HG02642 (cell line): ENCODE measurements at regions not wholly inside any gene's neighbourhood (a gene's known extent, or its start where the extent isn't known, plus 50 kb on each side); places are given as distances from the start of the nearest gene placed in this dataset.
A peak's percentile ranks its signal among the peaks of the same experiment; 100 is the strongest.
"Not testable (repeated sequence)": the region's sequence is repeated elsewhere in the genome, so short reads cannot be mapped to it uniquely, and the experiment has no call there.

Experiments
- ATAC-seq: cut with Tn5 transposase; IDR thresholded peaks from one replicate; pipeline ENCODE4 v1.9.1; 2021; ENCODE audit warnings: mild to moderate bottlenecking; ENCODE audit not compliant: unreplicated experiment, poor library complexity

GRCh38 chr4:49150351-49151083, 164.4 kb downstream of the CWH43 start:
- ATAC-seq = not testable (repeated sequence)

- ATAC-seq = peak; percentile 25
Measured at GRCh38 chr4:49153011-49153410, 166.9 kb downstream of the CWH43 start.

- peak; percentile 76 for ATAC-seq
Measured at GRCh38 chr4:49154308-49155103, 168.4 kb downstream of the CWH43 start.

- ATAC-seq = not testable (repeated sequence)
Measured at GRCh38 chr4:49155270-49155669, 169.2 kb downstream of the CWH43 start.

- not testable (repeated sequence) for ATAC-seq
Measured at GRCh38 chr4:49156309-49156708, 170.2 kb downstream of the CWH43 start.

GRCh38 chr4:49157630-49158029, 171.6 kb downstream of the CWH43 start:
- ATAC-seq = not testable (repeated sequence)

- not testable (repeated sequence) for ATAC-seq
Measured at GRCh38 chr4:49161111-49161541, 175.1 kb downstream of the CWH43 start.

- not testable (repeated sequence) for ATAC-seq
Measured at GRCh38 chr4:49164916-49165315, 178.8 kb downstream of the CWH43 start.

GRCh38 chr4:49177847-49178246, 191.8 kb downstream of the CWH43 start:
- not testable (repeated sequence) for ATAC-seq

- not testable (repeated sequence) for ATAC-seq
Measured at GRCh38 chr4:49181088-49181487, 195.0 kb downstream of the CWH43 start.

GRCh38 chr4:49211396-49212194, 225.5 kb downstream of the CWH43 start:
- not testable (repeated sequence) for ATAC-seq

- not testable (repeated sequence) for ATAC-seq
Measured at GRCh38 chr4:49213250-49213649, 227.2 kb downstream of the CWH43 start.

GRCh38 chr4:49213750-49214149, 227.7 kb downstream of the CWH43 start:
- ATAC-seq = not testable (repeated sequence)

- not testable (repeated sequence) for ATAC-seq
Measured at GRCh38 chr4:49214453-49215081, 228.5 kb downstream of the CWH43 start.

- not testable (repeated sequence) for ATAC-seq
Measured at GRCh38 chr4:49215082-49215479, 229.0 kb downstream of the CWH43 start.

GRCh38 chr4:49216606-49217005, 230.5 kb downstream of the CWH43 start:
- not testable (repeated sequence) for ATAC-seq

GRCh38 chr4:49217492-49217891, 231.4 kb downstream of the CWH43 start:
- ATAC-seq = no peak

- not testable (repeated sequence) for ATAC-seq
Measured at GRCh38 chr4:49218094-49218493, 232.0 kb downstream of the CWH43 start.

GRCh38 chr4:49218931-49219330, 232.9 kb downstream of the CWH43 start:
- not testable (repeated sequence) for ATAC-seq
